ENCODE measurements at regions not wholly inside any gene's neighbourhood (a gene's known extent, or its start where the extent isn't known, plus 50 kb on each side); places are given as distances from the start of the nearest gene placed in this dataset.

GRCh38 chr3:181318321-181318720 is 328.8 kb upstream of the DNAJC19 start:
- no peak for DNase-seq
- H3K4me1 Mint-ChIP-seq: no peaks in the 10 kb centered on the region
- peaks cover 2 to 43% (median 26%) of the 10 kb centered on the region in 6 donors for H3K9me3 Mint-ChIP-seq
- no peak overlapping the region for H3K4me3 Mint-ChIP-seq
- no peaks in the 10 kb centered on the region for H3K36me3 Mint-ChIP-seq
- no peak overlapping the region for H3K27ac Mint-ChIP-seq
- H3K27me3 Mint-ChIP-seq (ENCODE audit: low read depth in 3 of 3): peaks cover 0 to 2% (median 1%) of the 10 kb centered on the region in 3 donors

GRCh38 chr3:181317508-181317907 is 328.0 kb upstream of the DNAJC19 start:
- H3K4me1 Mint-ChIP-seq: no peaks in the 10 kb centered on the region
- H3K4me3 Mint-ChIP-seq: no peak overlapping the region
- peaks cover 0 to 1% (median 0%) of the 10 kb centered on the region in 3 donors for H3K27me3 Mint-ChIP-seq (ENCODE audit: low read depth in 3 of 3)
- no peak for DNase-seq
- no peak overlapping the region for H3K27ac Mint-ChIP-seq
- no peaks in the 10 kb centered on the region for H3K36me3 Mint-ChIP-seq
- H3K9me3 Mint-ChIP-seq: peaks cover 2 to 35% (median 21%) of the 10 kb centered on the region in 6 donors

- Mint-ChIP-seq H3K4me3 (no peak overlapping the region), H3K27ac (no peak overlapping the region), H3K9me3 (peaks cover 5 to 28% (median 12%) of the 10 kb centered on the region in 6 donors), H3K36me3 (no peaks in the 10 kb centered on the region), H3K27me3 (ENCODE audit: low read depth in 3 of 3) (peaks cover 0 to 1% (median 0%) of the 10 kb centered on the region in 3 donors), H3K4me1 (no peaks in the 10 kb centered on the region)
- DNase-seq: no peak
Observed at GRCh38 chr3:181316482-181316881, 326.9 kb upstream of the DNAJC19 start.

- Mint-ChIP-seq H3K36me3 (peaks cover 0 to 2% (median 0%) of the 10 kb centered on the region in 3 donors), H3K9me3 (peaks cover 4 to 22% (median 6%) of the 10 kb centered on the region in 6 donors), H3K27me3 (ENCODE audit: low read depth in 3 of 3) (no peaks in the 10 kb centered on the region), H3K4me1 (no peaks in the 10 kb centered on the region), H3K27ac (no peak overlapping the region), H3K4me3 (no peak overlapping the region)
- no peak for DNase-seq
Observed at GRCh38 chr3:181313335-181313734, 323.8 kb upstream of the DNAJC19 start.

GRCh38 chr3:181311186-181311585 is 321.6 kb upstream of the DNAJC19 start:
- H3K9me3 Mint-ChIP-seq: peaks cover 3 to 20% (median 10%) of the 10 kb centered on the region in 6 donors
- H3K27me3 Mint-ChIP-seq (ENCODE audit: low read depth in 3 of 3): peaks cover 0 to 1% (median 0%) of the 10 kb centered on the region in 3 donors
- DNase-seq: no peak
- H3K27ac Mint-ChIP-seq: no peak overlapping the region
- no peak overlapping the region for H3K4me3 Mint-ChIP-seq
- no peaks in the 10 kb centered on the region for H3K4me1 Mint-ChIP-seq
- peaks cover 0 to 2% (median 0%) of the 10 kb centered on the region in 3 donors for H3K36me3 Mint-ChIP-seq

- no peak overlapping the region for H3K4me3 Mint-ChIP-seq
- H3K27me3 Mint-ChIP-seq (ENCODE audit: low read depth in 3 of 3): peaks cover 0 to 3% (median 0%) of the 10 kb centered on the region in 3 donors
- H3K9me3 Mint-ChIP-seq: peaks cover 2 to 17% (median 6%) of the 10 kb centered on the region in 6 donors
- H3K36me3 Mint-ChIP-seq: no peaks in the 10 kb centered on the region
- DNase-seq: no peak
- H3K4me1 Mint-ChIP-seq: no peaks in the 10 kb centered on the region
- no peak overlapping the region for H3K27ac Mint-ChIP-seq
Observed at GRCh38 chr3:181302960-181303359, 313.4 kb upstream of the DNAJC19 start.

- H3K27ac Mint-ChIP-seq: no peak overlapping the region
- H3K9me3 Mint-ChIP-seq: peaks cover 2 to 22% (median 6%) of the 10 kb centered on the region in 6 donors
- peaks cover 0 to 3% (median 0%) of the 10 kb centered on the region in 3 donors for H3K27me3 Mint-ChIP-seq (ENCODE audit: low read depth in 3 of 3)
- H3K4me3 Mint-ChIP-seq: no peak overlapping the region
- H3K4me1 Mint-ChIP-seq: no peaks in the 10 kb centered on the region
- DNase-seq: no peak
- H3K36me3 Mint-ChIP-seq: no peaks in the 10 kb centered on the region
Observed at GRCh38 chr3:181300033-181300432, 310.5 kb upstream of the DNAJC19 start.

GRCh38 chr3:181298421-181298820 is 308.9 kb upstream of the DNAJC19 start:
- H3K36me3 Mint-ChIP-seq: no peaks in the 10 kb centered on the region
- H3K4me3 Mint-ChIP-seq: no peak overlapping the region
- H3K27ac Mint-ChIP-seq: no peak overlapping the region
- no peaks in the 10 kb centered on the region for H3K4me1 Mint-ChIP-seq
- H3K9me3 Mint-ChIP-seq: peaks cover under 1 to 17% (median 6%) of the 10 kb centered on the region in 6 donors
- DNase-seq: no peak
- peaks cover 0 to 3% (median 0%) of the 10 kb centered on the region in 3 donors for H3K27me3 Mint-ChIP-seq (ENCODE audit: low read depth in 3 of 3)

GRCh38 chr3:181292984-181293383 is 303.4 kb upstream of the DNAJC19 start:
- no peaks in the 10 kb centered on the region for H3K27me3 Mint-ChIP-seq (ENCODE audit: low read depth in 3 of 3)
- no peak overlapping the region for H3K4me3 Mint-ChIP-seq
- peaks cover 0 to 14% (median 3%) of the 10 kb centered on the region in 6 donors for H3K9me3 Mint-ChIP-seq
- no peak overlapping the region for H3K27ac Mint-ChIP-seq
- H3K36me3 Mint-ChIP-seq: no peaks in the 10 kb centered on the region
- H3K4me1 Mint-ChIP-seq: no peaks in the 10 kb centered on the region
- no peak for DNase-seq

- H3K4me1 Mint-ChIP-seq: no peaks in the 10 kb centered on the region
- DNase-seq: no peak
- H3K4me3 Mint-ChIP-seq: no peak overlapping the region
- no peaks in the 10 kb centered on the region for H3K27me3 Mint-ChIP-seq (ENCODE audit: low read depth in 3 of 3)
- peaks cover 0 to 10% (median 2%) of the 10 kb centered on the region in 6 donors for H3K9me3 Mint-ChIP-seq
- no peak overlapping the region for H3K27ac Mint-ChIP-seq
- H3K36me3 Mint-ChIP-seq: no peaks in the 10 kb centered on the region
Observed at GRCh38 chr3:181290941-181291340, 301.4 kb upstream of the DNAJC19 start.

GRCh38 chr3:181289306-181289705 is 299.8 kb upstream of the DNAJC19 start:
- H3K9me3 Mint-ChIP-seq: peaks cover 0 to 19% (median 2%) of the 10 kb centered on the region in 6 donors
- no peak overlapping the region for H3K4me3 Mint-ChIP-seq
- DNase-seq: no peak
- H3K36me3 Mint-ChIP-seq: no peaks in the 10 kb centered on the region
- H3K27ac Mint-ChIP-seq: no peak overlapping the region
- H3K27me3 Mint-ChIP-seq (ENCODE audit: low read depth in 3 of 3): no peaks in the 10 kb centered on the region
- H3K4me1 Mint-ChIP-seq: no peaks in the 10 kb centered on the region

- H3K27me3 Mint-ChIP-seq (ENCODE audit: low read depth in 3 of 3): peaks cover 0 to 3% (median 0%) of the 10 kb centered on the region in 3 donors
- no peak for DNase-seq
- no peaks in the 10 kb centered on the region for H3K36me3 Mint-ChIP-seq
- H3K27ac Mint-ChIP-seq: no peak overlapping the region
- H3K4me3 Mint-ChIP-seq: no peak overlapping the region
- H3K9me3 Mint-ChIP-seq: peaks cover 0 to 22% (median 3%) of the 10 kb centered on the region in 6 donors
- no peaks in the 10 kb centered on the region for H3K4me1 Mint-ChIP-seq
Observed at GRCh38 chr3:181288145-181288544, 298.6 kb upstream of the DNAJC19 start.

GRCh38 chr3:181279239-181279565 is 289.7 kb upstream of the DNAJC19 start:
- Mint-ChIP-seq H3K4me1 (no peaks in the 10 kb centered on the region), H3K4me3 (no peak overlapping the region), H3K27ac (no peak overlapping the region), H3K27me3 (ENCODE audit: low read depth in 3 of 3) (peaks cover 0 to 5% (median 0%) of the 10 kb centered on the region in 3 donors), H3K36me3 (no peaks in the 10 kb centered on the region), H3K9me3 (peaks cover 0 to 5% (median under 1%) of the 10 kb centered on the region in 6 donors)
- DNase-seq: no peak

GRCh38 chr3:181278468-181279238 is 289.1 kb upstream of the DNAJC19 start:
- Mint-ChIP-seq H3K4me1 (no peaks in the 10 kb centered on the region), H3K4me3 (no peak overlapping the region), H3K27ac (no peak overlapping the region), H3K9me3 (peaks cover 0 to 5% (median under 1%) of the 10 kb centered on the region in 6 donors), H3K27me3 (ENCODE audit: low read depth in 3 of 3) (peaks cover 0 to 5% (median 0%) of the 10 kb centered on the region in 3 donors), H3K36me3 (no peaks in the 10 kb centered on the region)
- DNase-seq: no peak

Measured in immature natural killer cell (primary cell).